Kasumi-1 (cell line): ENCODE measurements at regions not wholly inside any gene's neighbourhood (a gene's known extent, or its start where the extent isn't known, plus 50 kb on each side); places are given as distances from the start of the nearest gene placed in this dataset.
"Not testable (repeated sequence)": the region's sequence is repeated elsewhere in the genome, so short reads cannot be mapped to it uniquely, and the experiment has no call there.

ENCODE experiments used
- DNase-seq, 2 experiments: peaks; one replicate each; lab custom pipeline; 2025; lab: John Stamatoyannopoulos, UW

DNA sequence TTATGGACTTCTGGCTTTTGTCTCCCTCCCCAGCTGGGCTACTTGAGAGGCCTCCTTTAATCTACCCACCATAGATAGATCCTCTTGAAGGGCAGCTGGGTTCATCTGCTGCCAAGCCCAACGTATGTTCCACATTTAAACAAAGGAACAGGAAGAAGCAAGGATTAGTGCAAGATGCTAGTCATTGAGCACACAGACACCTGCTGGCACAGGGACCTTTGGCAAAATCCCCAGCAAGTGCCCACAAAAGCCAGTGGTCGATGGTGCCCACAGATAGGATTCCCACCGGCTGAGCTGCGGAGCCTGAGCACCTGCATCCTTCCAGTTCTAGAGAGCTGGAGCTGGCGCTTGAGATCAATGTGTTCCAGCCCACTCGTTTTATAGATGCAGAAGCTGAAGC lies 57.7 kb upstream of the SHB start:
- DNase-seq, result no peak

DNA sequence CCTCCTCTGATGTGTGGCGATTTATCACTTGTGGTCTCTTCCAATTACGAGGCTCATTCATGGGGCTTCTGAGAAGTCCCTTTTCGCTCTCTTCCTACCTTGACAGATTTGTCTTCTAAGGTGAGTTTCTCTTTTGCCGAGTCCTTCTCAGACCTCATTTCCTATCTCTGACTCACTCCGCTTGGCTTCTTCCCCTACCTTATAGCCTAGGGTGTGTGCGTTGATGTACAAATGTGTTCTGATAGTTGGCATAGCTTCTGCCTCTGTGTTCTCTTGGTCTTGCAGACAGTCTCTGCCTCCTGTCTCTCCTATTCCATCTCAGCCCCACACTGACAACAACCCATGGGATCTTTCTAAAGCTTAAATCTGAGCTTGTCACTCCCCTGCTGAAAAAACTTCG lies 56.9 kb upstream of the SHB start:
- DNase-seq, result no peak

DNA sequence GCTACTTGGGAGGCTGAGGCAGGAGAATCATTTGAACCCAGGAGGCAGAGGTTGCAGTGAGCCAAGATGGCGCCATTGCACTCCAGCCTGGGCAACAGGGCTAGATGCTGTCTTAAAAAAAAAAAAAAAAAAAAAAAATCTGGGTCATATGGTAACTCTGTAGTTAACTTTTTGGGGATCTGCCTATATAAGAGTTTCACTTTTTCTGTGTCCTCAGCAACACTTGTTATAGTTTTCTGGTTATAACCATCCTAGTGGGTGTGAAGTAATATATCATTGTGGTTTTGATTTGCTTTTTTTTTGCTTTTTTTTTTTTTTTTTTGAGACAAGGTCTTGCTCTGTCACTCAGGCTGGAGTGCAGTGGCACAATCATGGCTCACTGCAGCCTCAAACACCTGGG lies 54.3 kb upstream of the SHB start:
- DNase-seq, result not testable (repeated sequence)

DNA sequence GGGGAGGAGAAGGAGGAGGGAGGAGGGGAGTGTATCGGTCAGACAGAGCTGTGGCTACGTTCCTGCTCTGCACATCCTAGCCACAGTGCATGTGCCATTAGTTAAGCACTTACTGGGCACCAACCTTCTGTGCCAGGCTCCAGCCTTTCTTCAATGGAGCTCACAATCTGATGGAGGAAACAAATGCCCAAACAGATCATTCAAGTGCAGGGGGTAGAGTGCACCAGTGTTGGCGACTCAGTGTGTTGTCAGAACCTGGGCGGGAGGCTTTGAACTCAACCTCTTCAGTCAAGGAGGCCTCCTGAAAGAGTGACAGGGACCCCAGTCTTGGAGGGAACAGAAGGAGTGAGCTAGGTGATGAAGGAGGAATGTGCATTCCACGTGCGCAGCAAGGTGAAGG lies 51.9 kb upstream of the SHB start:
- DNase-seq, result no peak

DNA sequence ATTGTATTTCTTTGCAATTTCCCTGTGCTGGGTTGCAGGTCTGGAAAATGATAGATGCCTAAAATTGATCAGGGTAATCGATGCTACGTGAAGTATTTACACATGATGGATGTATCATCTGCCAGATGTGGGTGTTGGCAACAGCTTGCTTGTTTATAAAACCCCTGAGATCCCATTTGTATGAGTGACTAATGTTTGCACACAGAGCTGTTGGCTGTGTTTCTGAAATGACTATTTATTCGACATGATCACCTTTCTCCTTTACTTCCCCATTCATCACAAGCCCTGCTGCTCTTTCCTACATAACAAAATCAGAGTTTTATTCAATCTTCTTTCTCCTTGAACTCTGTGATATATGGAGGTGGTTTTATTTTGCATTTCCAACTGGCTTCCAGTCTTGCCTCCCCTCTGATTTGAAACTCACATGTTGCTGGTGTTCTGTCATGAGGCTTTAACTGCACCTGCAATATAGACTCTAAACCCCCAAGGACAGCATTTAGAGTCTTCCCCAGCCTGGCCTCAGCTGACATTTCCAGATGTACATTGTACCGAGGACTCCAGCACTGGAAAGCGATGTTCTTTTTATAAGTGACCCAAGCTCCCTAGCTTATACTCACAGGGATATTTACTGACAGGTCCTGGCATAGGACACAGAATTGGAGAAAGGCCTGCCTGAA lies 50.7 kb upstream of the SHB start:
- no peak for DNase-seq

DNA sequence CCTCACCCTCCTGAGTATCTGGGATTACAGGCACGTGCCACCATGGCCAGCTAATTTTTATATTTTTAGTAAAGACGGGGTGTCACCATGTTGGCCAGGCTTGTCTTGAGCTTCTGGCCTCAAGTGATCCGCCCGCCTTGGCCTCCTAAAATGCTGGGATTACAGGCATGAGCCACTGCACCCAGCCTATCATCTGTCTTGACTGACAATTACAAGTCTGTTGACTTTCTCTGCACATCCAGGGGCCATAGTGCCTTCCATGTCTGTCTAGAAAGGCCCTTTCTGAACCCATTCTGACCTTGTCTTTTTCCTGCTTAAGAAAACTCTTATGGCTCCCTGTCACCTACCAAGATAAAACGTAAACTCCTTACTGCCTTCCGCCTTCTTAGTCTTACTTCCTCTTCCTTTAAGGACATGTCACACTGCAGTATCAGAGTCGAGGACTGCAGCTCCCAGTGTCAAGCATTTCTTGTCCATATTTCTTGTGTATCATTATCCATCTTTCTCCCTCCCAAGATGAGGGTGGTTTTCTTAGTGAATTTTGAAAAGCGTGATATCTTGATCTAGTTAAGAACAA lies 49.9 kb upstream of the SHB start:
- DNase-seq, result peak; percentile 28 to 38
